ENCODE measurements at regions not wholly inside any gene's neighbourhood (a gene's known extent, or its start where the extent isn't known, plus 50 kb on each side); places are given as distances from the start of the nearest gene placed in this dataset.

GRCh38 chr3:88758676-88759075 is 348.7 kb upstream of the EPHA3 start:
- no peak for TF ChIP-seq CTCF (IDR thresholded peaks at IDR 0.05)
- Mint-ChIP-seq H3K9me3 (peaks cover 6% of the 10 kb centered on the region), H3K27me3 (no peaks in the 10 kb centered on the region), H3K4me1 (ENCODE audit: low read depth) (no peaks in the 10 kb centered on the region), H3K27ac (no peak overlapping the region), H3K36me3 (ENCODE audit: low read depth) (no peaks in the 10 kb centered on the region), H3K4me3 (no peak overlapping the region)
- DNase-seq (no peak), ATAC-seq (no peak)
- POLR2A ChIA-PET = no interaction called here
- CTCF ChIA-PET = no interaction called here
- intact Hi-C loops (cut with micrococcal nuclease) = no loop called here

GRCh38 chr3:88767746-88768145 is 339.7 kb upstream of the EPHA3 start:
- POLR2A ChIA-PET = no interaction called here

GRCh38 chr3:88773766-88774165 is 333.7 kb upstream of the EPHA3 start:
- H3K27ac Mint-ChIP-seq = no peak overlapping the region
- intact Hi-C loops (cut with micrococcal nuclease) = no loop called here
- TF ChIP-seq CTCF (IDR thresholded peaks at IDR 0.05) = no peak
- H3K36me3 Mint-ChIP-seq (ENCODE audit: low read depth) = no peaks in the 10 kb centered on the region
- H3K4me1 Mint-ChIP-seq (ENCODE audit: low read depth) = no peaks in the 10 kb centered on the region
- ChIA-PET POLR2A (no interaction called here), CTCF (no interaction called here)
- no peak for DNase-seq
- no peak for ATAC-seq
- no peaks in the 10 kb centered on the region for H3K27me3 Mint-ChIP-seq
- H3K9me3 Mint-ChIP-seq = peaks cover 8% of the 10 kb centered on the region
- no peak overlapping the region for H3K4me3 Mint-ChIP-seq

More at GRCh38 chr3:88767746-88768145, 339.7 kb upstream of the EPHA3 start:
- H3K9me3 Mint-ChIP-seq = peaks cover 6% of the 10 kb centered on the region
- TF ChIP-seq CTCF (IDR thresholded peaks at IDR 0.05) = no peak
- H3K27me3 Mint-ChIP-seq = no peaks in the 10 kb centered on the region
- no peaks in the 10 kb centered on the region for H3K4me1 Mint-ChIP-seq (ENCODE audit: low read depth)
- CTCF ChIA-PET = no interaction called here
- no peak overlapping the region for H3K27ac Mint-ChIP-seq
- no peaks in the 10 kb centered on the region for H3K36me3 Mint-ChIP-seq (ENCODE audit: low read depth)
- no peak for ATAC-seq
- DNase-seq = no peak
- intact Hi-C loops (cut with micrococcal nuclease) = no loop called here
- H3K4me3 Mint-ChIP-seq = no peak overlapping the region

GRCh38 chr3:88775026-88775690 is 332.3 kb upstream of the EPHA3 start:
- H3K4me3 Mint-ChIP-seq = no peak overlapping the region
- H3K4me1 Mint-ChIP-seq (ENCODE audit: low read depth) = no peaks in the 10 kb centered on the region
- no peaks in the 10 kb centered on the region for H3K36me3 Mint-ChIP-seq (ENCODE audit: low read depth)
- intact Hi-C loops (cut with micrococcal nuclease) = no loop called here
- no peaks in the 10 kb centered on the region for H3K27me3 Mint-ChIP-seq
- peaks cover 8% of the 10 kb centered on the region for H3K9me3 Mint-ChIP-seq
- DNase-seq = no peak
- ChIA-PET CTCF (no interaction called here), POLR2A (no interaction called here)
- ATAC-seq = no peak
- no peak for TF ChIP-seq CTCF (IDR thresholded peaks at IDR 0.05)
- H3K27ac Mint-ChIP-seq = no peak overlapping the region

- intact Hi-C loops (cut with micrococcal nuclease) = no loop called here
- no peak for TF ChIP-seq CTCF (IDR thresholded peaks at IDR 0.05)
- CTCF ChIA-PET = no interaction called here
- Mint-ChIP-seq H3K4me3 (no peak overlapping the region), H3K27me3 (no peaks in the 10 kb centered on the region), H3K27ac (no peak overlapping the region), H3K4me1 (ENCODE audit: low read depth) (no peaks in the 10 kb centered on the region), H3K9me3 (peaks cover 12% of the 10 kb centered on the region), H3K36me3 (ENCODE audit: low read depth) (no peaks in the 10 kb centered on the region)
- POLR2A ChIA-PET = no interaction called here
- DNase-seq (no peak), ATAC-seq (no peak)
These were observed 327.9 kb upstream of the EPHA3 start for GRCh38 chr3:88779482-88779881.
